T-helper 9 cell (primary cell): ENCODE measurements at regions not wholly inside any gene's neighbourhood (a gene's known extent, or its start where the extent isn't known, plus 50 kb on each side); places are given as distances from the start of the nearest gene placed in this dataset.
"Not testable (repeated sequence)": the region's sequence is repeated elsewhere in the genome, so short reads cannot be mapped to it uniquely, and the experiment has no call there.

Experiments
- DNase-seq: peaks from one replicate; pipeline ENCODE4 v3.0.0-alpha.2; 2020

DNA sequence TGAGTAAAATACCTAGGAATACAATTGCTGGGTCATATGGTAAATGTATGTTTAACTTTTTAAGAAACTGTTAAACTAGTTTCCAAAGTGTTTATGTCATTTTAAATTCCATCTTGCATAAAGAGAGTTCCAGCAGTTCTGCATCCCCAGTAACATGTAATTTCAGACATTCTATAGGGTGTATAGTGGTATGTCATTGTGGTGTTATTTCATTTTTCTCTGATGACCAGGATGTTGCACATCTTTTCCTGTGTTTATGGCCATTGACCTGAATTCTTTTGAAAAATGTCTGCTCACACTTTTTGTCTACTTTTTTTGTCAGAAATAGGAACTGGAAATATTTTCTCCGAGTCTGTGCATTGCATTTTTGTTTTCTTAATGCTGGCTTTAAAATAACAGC lies 128.9 kb downstream of the TMEM200A start:
- DNase-seq: no peak

DNA sequence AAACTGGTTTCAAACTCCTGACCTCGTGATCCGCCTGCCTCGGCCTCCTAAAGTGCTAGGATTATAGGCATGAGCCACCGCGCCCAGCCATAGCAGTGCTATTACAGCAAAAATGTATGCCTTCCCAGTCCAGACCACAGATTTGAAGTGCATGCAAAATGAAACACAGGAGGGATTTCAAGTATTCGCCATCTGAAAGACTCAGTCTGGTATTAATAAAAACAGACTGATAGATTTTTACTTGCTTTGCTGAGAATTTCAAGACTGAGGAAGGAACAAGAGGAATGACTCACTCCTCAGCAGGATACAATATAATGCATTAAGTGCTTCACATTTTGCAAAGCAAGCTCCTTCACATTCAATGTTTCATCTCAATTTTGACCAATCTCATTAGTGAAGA lies 134.9 kb downstream of the TMEM200A start:
- no peak for DNase-seq

GRCh38 chr6:130503146-130503545 lies 137.3 kb downstream of the TMEM200A start:
- DNase-seq: no peak

GRCh38 chr6:130505808-130506598 lies 140.2 kb downstream of the TMEM200A start:
- DNase-seq: no peak

- not testable (repeated sequence) for DNase-seq
These were observed 141.3 kb downstream of the TMEM200A start for GRCh38 chr6:130507005-130507665.

GRCh38 chr6:130507666-130508028 lies 141.8 kb downstream of the TMEM200A start:
- DNase-seq: no peak

GRCh38 chr6:130513770-130514169 lies 148.0 kb downstream of the TMEM200A start:
- DNase-seq: peak; percentile 3

- DNase-seq: no peak
These were observed 148.9 kb downstream of the TMEM200A start for GRCh38 chr6:130514712-130515111.

GRCh38 chr6:130515306-130515705 lies 149.5 kb downstream of the TMEM200A start:
- DNase-seq: no peak

DNA sequence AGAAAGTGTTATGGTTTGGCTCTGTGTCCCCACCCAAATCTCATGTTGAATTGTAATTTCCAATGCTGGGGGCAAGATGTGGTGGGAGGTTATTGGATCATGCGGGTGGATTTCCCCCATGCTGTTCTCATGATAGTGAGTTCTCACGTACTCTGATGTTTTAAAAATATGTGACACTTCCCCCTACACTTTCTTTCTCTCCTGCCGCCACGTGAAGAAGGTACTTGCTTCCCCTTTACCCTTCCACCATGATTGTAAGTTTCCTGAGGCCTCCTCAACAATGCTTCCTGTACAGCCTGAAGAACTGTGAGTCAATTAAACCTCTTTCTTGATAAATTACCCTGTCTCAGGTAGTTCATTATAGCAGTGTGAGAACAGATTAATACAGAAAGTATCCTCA lies 150.8 kb downstream of the TMEM200A start:
- DNase-seq: no peak

GRCh38 chr6:130517444-130517931 lies 151.7 kb downstream of the TMEM200A start:
- DNase-seq: no peak

DNA sequence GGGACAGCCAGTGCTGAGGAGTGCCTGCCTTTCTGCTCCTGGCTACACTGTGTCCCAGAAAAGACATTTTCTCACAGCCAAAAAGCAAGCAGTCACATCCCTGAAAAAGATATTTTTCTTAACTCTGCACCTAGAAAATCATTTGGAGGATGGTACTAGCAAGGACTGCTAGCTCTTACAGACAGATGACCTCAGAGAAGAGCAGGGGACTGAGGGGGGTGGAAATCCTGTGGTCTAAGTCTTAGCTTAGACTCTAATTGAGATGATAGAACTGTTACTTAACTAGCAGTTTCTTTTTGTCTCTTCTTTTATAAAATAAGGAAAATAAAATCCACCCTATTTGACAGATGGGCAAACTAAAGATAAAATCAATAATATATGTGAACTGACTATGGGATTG lies 152.8 kb downstream of the TMEM200A start:
- DNase-seq: no peak

DNA sequence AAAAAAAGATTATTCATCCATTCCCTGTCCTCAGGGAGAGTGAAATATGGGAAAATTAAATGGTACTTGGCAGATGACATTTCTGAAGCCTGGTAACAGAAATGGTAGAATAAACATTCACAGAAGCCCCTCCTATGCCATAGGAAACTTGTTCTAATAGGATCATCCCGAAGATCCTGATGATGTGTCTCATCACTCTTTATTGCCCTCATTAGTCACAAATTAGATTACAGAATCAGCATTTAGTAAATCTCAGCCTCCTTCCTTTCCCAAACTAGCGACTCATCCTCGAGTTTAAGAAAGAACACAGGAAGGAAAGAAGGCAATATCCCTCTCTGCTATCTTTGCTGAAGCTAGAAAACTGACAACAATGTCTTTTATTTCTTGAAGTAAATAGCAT lies 154.4 kb downstream of the TMEM200A start:
- no peak for DNase-seq

- no peak for DNase-seq
These were observed 155.0 kb downstream of the TMEM200A start for GRCh38 chr6:130520801-130521200.

DNA sequence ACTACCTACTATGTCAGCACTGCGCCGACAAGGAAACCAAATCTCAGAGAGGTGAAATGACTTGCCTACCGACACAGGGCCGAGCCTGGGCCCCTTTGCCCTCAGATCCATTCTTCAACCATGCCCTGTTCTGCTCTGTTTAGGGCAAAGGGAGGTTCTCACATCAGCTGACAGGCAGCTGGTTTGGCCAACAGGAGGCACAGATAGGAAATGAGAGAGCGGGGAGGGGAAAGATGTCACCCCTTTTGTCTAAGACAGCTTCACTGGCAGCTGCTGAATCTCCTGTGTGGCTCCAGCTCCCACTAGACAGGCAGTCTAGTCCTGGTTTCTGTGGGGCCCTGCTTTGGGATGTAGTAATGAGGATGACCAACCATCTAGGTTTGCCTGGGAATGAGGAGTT lies 158.7 kb downstream of the TMEM200A start:
- no peak for DNase-seq

DNA sequence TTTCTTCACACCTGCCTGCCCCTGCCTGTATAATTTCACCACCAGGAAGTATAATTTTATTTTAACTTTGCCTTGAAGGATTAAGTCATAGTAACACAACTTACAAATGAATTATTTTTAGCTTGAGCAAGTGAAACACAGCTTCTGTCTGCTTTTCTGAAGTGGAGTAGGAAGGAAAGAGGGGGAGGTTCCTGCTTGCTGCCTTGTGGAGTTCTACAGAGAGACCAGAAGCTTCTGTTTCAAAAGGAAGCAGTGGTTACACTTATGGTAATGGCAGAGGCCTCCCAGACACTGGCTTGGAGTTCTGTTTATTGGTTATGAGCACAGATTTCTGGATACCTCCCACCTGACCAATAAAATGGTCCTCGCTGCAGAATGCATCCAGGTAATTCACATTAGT lies 159.6 kb downstream of the TMEM200A start:
- DNase-seq: no peak

DNA sequence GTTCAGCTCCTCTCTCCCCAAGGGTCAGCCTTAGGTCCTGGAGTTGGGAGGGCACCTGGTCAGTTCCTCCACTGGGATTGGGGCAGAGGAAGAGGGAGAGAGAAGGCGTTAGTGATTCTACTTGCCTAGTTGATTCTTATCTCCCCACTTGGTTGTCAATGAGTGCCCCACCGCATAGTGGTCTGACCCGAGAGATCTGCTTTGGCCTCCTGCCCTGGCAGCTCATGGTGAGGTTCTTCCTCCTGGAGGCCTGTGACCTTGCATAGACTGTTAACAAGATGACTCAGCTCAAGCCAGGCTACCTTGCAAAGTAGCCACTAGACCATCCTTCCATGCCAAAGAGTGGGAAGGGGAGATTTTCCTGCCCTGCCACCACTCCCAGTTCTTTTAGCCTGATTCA lies 160.6 kb downstream of the TMEM200A start:
- DNase-seq: no peak

DNA sequence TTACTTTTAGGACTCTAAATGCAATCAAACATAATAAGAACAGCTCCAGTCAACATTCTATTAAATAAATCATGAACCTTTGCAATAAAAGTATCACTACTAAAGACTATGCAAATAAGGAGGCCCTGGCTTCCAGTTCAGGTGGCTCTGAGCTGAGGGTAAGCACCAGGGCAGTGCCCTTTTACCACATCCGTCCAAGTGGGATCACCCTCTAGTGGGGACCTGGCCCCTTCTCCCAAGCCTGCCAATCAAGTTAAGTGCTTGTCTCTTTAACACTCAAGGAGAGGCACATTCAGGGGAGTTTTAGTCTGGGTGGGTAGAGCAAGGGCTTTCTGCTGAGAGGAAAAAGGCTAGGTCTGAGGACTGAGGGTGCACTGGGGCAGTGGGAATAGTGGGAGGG lies 161.4 kb downstream of the TMEM200A start:
- no peak for DNase-seq

DNA sequence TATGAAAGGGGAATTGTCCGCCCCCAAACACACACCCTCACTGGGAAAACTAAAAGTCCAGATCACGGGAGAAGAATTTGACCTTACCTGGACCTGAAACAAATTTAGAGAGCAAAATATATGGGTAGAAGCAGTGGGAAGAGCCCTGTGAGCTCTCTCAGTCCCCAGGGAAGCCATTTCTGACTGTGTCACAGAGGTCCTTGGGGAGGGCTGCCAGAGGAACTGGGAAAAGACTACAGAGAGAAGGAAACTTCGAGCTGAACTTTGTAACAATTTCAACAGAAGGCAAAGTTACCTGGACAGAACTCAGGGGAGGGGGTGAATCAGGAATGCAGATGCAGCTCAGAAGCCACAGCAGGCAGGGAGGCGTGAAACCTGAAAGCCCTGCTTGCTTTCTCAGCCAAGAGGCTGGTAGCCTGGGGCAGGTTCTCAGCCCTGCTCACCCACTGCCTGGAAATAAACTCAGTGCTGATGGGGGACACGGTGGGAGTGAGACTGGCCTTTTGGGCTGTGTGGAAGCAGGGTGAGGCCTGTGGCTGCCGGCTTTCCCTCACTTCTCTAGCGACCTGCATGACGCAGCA lies 163.8 kb downstream of the TMEM200A start:
- DNase-seq: no peak

GRCh38 chr6:130534627-130535026 lies 168.8 kb downstream of the TMEM200A start:
- DNase-seq: no peak

DNA sequence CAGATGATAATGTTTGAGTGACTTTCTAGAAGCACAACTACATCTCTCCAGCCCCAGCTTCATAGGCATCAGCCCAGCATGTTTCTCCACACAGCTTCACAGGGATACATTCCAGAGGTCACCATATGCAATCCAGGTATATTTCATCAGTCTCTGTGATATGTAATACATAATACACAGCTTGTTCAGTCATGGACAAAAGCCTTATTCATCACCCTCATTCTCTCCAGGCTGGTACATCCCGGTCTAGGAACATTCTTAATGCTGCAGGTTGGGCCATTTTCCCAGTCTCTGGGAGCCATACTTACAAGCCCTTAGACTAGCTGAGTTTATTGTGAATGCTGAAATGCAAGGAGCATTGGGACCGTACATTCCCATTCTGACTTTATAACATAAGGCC lies 169.4 kb downstream of the TMEM200A start:
- DNase-seq: no peak

DNA sequence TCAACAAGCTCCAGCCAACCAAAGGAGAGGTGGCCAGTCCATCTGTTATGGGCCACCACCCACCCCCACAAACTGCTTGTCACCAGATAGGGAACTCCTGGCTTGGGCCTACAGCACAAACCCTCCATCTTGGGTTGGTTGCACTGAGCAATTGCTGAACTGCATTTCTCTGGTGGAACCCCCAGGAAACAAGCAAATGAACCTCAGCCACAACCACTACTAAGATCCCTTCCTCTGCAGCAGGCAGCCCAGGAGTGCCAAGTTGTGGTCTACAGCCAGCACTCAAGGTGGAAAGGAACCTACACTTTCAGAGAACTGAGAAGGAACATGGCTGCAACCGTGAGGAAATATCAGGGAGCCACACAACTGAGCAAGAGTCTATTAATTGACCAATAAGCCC lies 171.6 kb downstream of the TMEM200A start:
- DNase-seq: no peak

GRCh38 chr6:130547723-130548122 lies 181.9 kb downstream of the TMEM200A start:
- no peak for DNase-seq

DNA sequence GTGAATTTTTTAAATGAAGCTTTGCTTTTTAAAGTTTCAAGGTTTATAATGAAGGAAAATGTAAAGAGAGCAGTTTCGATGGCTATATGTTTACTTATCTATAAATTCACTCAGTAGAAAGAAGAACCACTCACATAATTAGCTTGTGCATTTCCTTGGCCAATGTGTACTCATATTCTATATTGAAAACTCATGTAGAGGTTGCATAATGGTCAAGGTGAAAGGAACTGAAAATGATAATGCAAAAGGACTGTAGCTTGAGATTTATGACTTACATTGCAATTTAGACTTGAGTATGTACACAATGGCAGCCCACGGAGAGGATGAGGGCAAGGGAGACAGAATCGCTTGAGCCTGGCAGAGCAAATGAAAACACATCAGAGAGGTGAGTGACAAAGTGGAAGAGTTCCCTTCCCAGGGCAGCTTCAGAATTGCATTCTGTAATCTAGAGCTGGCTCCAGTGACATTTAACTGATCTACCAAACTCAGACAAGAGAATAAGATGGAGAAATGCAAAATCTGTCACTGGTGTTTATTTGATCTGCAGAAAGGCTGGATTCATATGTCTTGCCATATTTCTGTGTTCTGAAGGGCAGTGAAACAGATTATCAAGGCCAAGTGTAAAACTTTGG lies 191.8 kb downstream of the TMEM200A start:
- DNase-seq: no peak
